Neuronal stem cell (in vitro differentiated cells): ENCODE measurements at regions not wholly inside any gene's neighbourhood (a gene's known extent, or its start where the extent isn't known, plus 50 kb on each side); places are given as distances from the start of the nearest gene placed in this dataset.

ENCODE experiments used
- DNase-seq: peaks from one replicate; pipeline ENCODE4 v3.0.0-alpha.2; 2013; ENCODE audit warnings: low spot score
- H2AFZ ChIP-seq: one replicate; pipeline ENCODE4 v1.6.1; 2013; ENCODE audit warnings: mild to moderate bottlenecking, low read length, inconsistent platforms
- H2AK5ac ChIP-seq: 2 replicates; pipeline ENCODE4 v1.6.1; 2013; ENCODE audit warnings: low read depth, mild to moderate bottlenecking, inconsistent platforms, low read length, moderate library complexity, mixed read lengths
- H2BK120ac ChIP-seq: 2 replicates; pipeline ENCODE4 v1.6.1; 2013; ENCODE audit warnings: low read depth, mild to moderate bottlenecking, inconsistent platforms, low read length, moderate library complexity, mixed read lengths
- H2BK12ac ChIP-seq: one replicate; pipeline ENCODE4 v1.6.1; 2013; ENCODE audit warnings: low read length, inconsistent platforms
- H2BK15ac ChIP-seq: 2 replicates; pipeline ENCODE4 v1.6.1; 2013; ENCODE audit warnings: mild to moderate bottlenecking, low read length, inconsistent platforms, mixed read lengths
- H2BK5ac ChIP-seq: one replicate; pipeline ENCODE4 v1.6.1; 2013; ENCODE audit warnings: inconsistent platforms, mild to moderate bottlenecking, low read length, moderate library complexity
- H3K14ac ChIP-seq: one replicate; pipeline ENCODE4 v1.6.1; 2013; ENCODE audit warnings: low read length, inconsistent platforms
- H3K18ac ChIP-seq: 2 replicates; pipeline ENCODE4 v1.6.1; 2013; ENCODE audit warnings: low read length, inconsistent platforms
- H3K23ac ChIP-seq: 2 replicates; pipeline ENCODE4 v1.6.1; 2013; ENCODE audit warnings: low read depth, mild to moderate bottlenecking, mixed read lengths, low read length, inconsistent platforms; ENCODE audit not compliant: poor library complexity
- H3K27ac ChIP-seq: replicated peaks from 3 replicates; pipeline ENCODE4 v1.5.1; 2013; ENCODE audit warnings: low read length, inconsistent platforms
- H3K27me3 ChIP-seq, 3 experiments: 2 replicates each; pipeline ENCODE4 v1.6.1; 2013; ENCODE audit warnings: low read length in 3 of 3, mild to moderate bottlenecking in 2 of 3, inconsistent platforms in 1 of 3, low read depth in 1 of 3, mixed read lengths in 1 of 3, moderate library complexity in 1 of 3; ENCODE audit not compliant: control insufficient read depth in 3 of 3, insufficient read depth in 3 of 3
- H3K36me3 ChIP-seq, 2 donors: replicated peaks in 1 of 2; 2 replicates each; pipeline ENCODE4 v1.6.1; 2013; ENCODE audit warnings: low read length in 2 of 2; ENCODE audit not compliant: control insufficient read depth in 2 of 2, insufficient read depth in 2 of 2
- H3K4ac ChIP-seq: 2 replicates; pipeline ENCODE4 v1.6.1; 2013; ENCODE audit warnings: inconsistent platforms, mild to moderate bottlenecking, low read length, moderate library complexity
- H3K4me1 ChIP-seq, 2 donors: 1 replicate in 1 of 2; 2 replicates in 1 of 2; pipeline ENCODE4 v1.6.1; 2013; ENCODE audit warnings: low read length in 2 of 2, low read depth in 1 of 2; ENCODE audit not compliant: control insufficient read depth in 2 of 2, insufficient read depth in 1 of 2
- H3K4me2 ChIP-seq: one replicate; pipeline ENCODE4 v1.6.1; 2013; ENCODE audit warnings: mild to moderate bottlenecking, low read length, inconsistent platforms; ENCODE audit not compliant: insufficient read depth, poor library complexity, severe bottlenecking
- H3K4me3 ChIP-seq, 2 donors: 2 replicates each; pipeline ENCODE4 v1.5.1; 2013; ENCODE audit warnings: low read length in 2 of 2, mild to moderate bottlenecking in 2 of 2, inconsistent platforms in 1 of 2, moderate library complexity in 1 of 2
- H3K79me1 ChIP-seq: one replicate; pipeline ENCODE4 v1.6.1; 2013; ENCODE audit warnings: low read depth, mild to moderate bottlenecking, inconsistent platforms, low read length, moderate library complexity
- H3K9ac ChIP-seq: one replicate; pipeline ENCODE4 v1.6.1; 2013; ENCODE audit warnings: mild to moderate bottlenecking, low read depth, low read length, inconsistent platforms; ENCODE audit not compliant: poor library complexity
- H3K9me3 ChIP-seq, 2 donors: replicated peaks in 1 of 2; 2 replicates each; pipeline versions ENCODE3 to v1.6.1; 2013; ENCODE audit warnings: low read length in 2 of 2, mild to moderate bottlenecking in 2 of 2, inconsistent platforms in 1 of 2, low read depth in 1 of 2, mixed read lengths in 1 of 2, moderate library complexity in 1 of 2; ENCODE audit not compliant: control insufficient read depth in 2 of 2, insufficient read depth in 1 of 2
- H4K8ac ChIP-seq: one replicate; pipeline ENCODE4 v1.6.1; 2013; ENCODE audit warnings: low read depth, mild to moderate bottlenecking, inconsistent platforms, low read length, moderate library complexity
- H4K91ac ChIP-seq: one replicate; pipeline ENCODE4 v1.6.1; 2013; ENCODE audit warnings: low read length, low read depth, mild to moderate bottlenecking, inconsistent platforms; ENCODE audit not compliant: poor library complexity
- WGBS, 2 donors: extraction: QIAGEN DNeasy Blood & Tissue Kit; methylation state at CpG; one replicate each; pipeline ENCODE4 v1.1.7; 2013; ENCODE audit warnings: missing lambda C conversion rate in 2 of 2, mixed read lengths in 1 of 2; ENCODE audit not compliant: insufficient read length in 2 of 2, insufficient replicate concordance in 1 of 2; ENCODE audit errors: extremely low coverage in 2 of 2; 5-methylcytosine and 5-hydroxymethylcytosine counted together

GRCh38 chr18:47585136-47585535, 333.7 kb upstream of the SKOR2 start:
- no peak overlapping the region for H3K23ac ChIP-seq
- H3K18ac ChIP-seq = no peak overlapping the region
- no peak overlapping the region for H2BK120ac ChIP-seq
- no peak overlapping the region for H3K4me3 ChIP-seq
- no peak overlapping the region for H3K9ac ChIP-seq
- no peak for DNase-seq
- no peaks in the 10 kb centered on the region for H3K27me3 ChIP-seq
- H3K4me2 ChIP-seq = no peak overlapping the region
- H3K36me3 ChIP-seq = no peaks in the 10 kb centered on the region
- H3K4me1 ChIP-seq = peaks cover 3% of the 10 kb centered on the region in 2 donors
- no peak overlapping the region for H4K8ac ChIP-seq
- H3K27ac ChIP-seq = no peak overlapping the region
- no peak overlapping the region for H3K4ac ChIP-seq
- no peak overlapping the region for H2BK5ac ChIP-seq
- no peak overlapping the region for H4K91ac ChIP-seq
- no peaks in the 10 kb centered on the region for H3K9me3 ChIP-seq
- no peaks in the 10 kb centered on the region for H3K79me1 ChIP-seq
- no CpG with 5 or more reads among the region's 5 CpGs for whole genome bisulfite sequencing, 2 donors
- no peak overlapping the region for H3K14ac ChIP-seq
- no peak overlapping the region for H2AFZ ChIP-seq
- H2BK12ac ChIP-seq = no peak overlapping the region
- no peak overlapping the region for H2BK15ac ChIP-seq
- no peak overlapping the region for H2AK5ac ChIP-seq

- no peak overlapping the region for H3K27ac ChIP-seq
- H2BK12ac ChIP-seq = no peak overlapping the region
- no peak overlapping the region for H2BK5ac ChIP-seq
- no peaks in the 10 kb centered on the region for H3K36me3 ChIP-seq
- no peaks in the 10 kb centered on the region for H3K27me3 ChIP-seq
- no peak overlapping the region for H2AK5ac ChIP-seq
- H3K4me1 ChIP-seq = peaks cover 3 to 8% of the 10 kb centered on the region in 2 donors
- H2AFZ ChIP-seq = no peak overlapping the region
- no peak overlapping the region for H4K91ac ChIP-seq
- DNase-seq = no peak
- H3K4me2 ChIP-seq = no peak overlapping the region
- H2BK15ac ChIP-seq = no peak overlapping the region
- no peak overlapping the region for H3K9ac ChIP-seq
- no peaks in the 10 kb centered on the region for H3K79me1 ChIP-seq
- H3K9me3 ChIP-seq = no peaks in the 10 kb centered on the region
- H3K4me3 ChIP-seq = no peak overlapping the region
- H3K14ac ChIP-seq = no peak overlapping the region
- no peak overlapping the region for H2BK120ac ChIP-seq
- no peak overlapping the region for H4K8ac ChIP-seq
- peak overlapping the region; percentile 32 for H3K18ac ChIP-seq
- H3K4ac ChIP-seq = no peak overlapping the region
- WGBS, 2 donors = no CpG with 5 or more reads among the region's 3 CpGs
- no peak overlapping the region for H3K23ac ChIP-seq
Measured at GRCh38 chr18:47582093-47582492, 330.6 kb upstream of the SKOR2 start.

DNA sequence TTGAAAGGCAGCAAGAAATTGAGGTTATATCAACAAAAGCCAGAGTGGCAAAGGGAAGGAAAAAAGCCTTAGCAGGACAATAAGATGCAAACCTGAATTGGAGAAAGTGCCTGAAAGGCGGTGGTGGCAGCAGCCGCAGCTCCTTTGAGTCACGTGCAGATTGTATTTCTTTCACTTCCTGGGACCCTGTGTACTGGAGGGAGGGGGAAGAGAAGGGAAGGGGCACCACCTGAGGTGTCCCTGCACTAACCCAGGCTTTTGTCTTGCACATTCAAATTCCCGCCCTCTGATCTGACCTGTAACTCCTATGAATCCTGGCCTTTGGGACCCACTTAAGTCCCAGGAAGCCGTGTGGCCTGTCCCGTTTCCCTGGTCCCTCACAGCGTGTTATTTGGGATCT, 326.1 kb upstream of the SKOR2 start:
- Histone ChIP-seq H3K79me1 (no peaks in the 10 kb centered on the region), H2AK5ac (no peak overlapping the region), H3K4me3 (no peak overlapping the region)

DNA sequence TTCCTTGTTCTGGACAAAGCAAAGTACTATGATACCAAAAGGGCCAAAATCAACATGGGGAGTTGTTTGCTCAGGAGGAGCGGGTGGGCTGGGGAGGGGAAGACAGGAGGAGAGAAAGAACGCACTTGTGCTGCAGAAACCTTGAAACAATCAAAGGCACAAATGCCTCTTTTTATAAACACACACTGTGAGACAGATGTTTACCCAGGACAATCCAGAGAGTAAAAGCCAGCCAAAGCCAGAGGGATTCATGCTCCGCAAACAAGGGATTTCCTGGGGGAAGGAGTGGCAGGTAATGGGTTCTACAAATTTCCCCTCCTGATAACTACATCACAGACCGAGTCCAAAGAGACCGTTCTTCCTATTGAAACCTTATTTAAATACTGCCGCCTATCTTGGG, 323.5 kb upstream of the SKOR2 start:
- no peak overlapping the region for H3K4me3 ChIP-seq
- no peak overlapping the region for H3K18ac ChIP-seq
- no peak overlapping the region for H3K27ac ChIP-seq
- no peak overlapping the region for H3K4me2 ChIP-seq
- peaks cover 0 to 8% of the 10 kb centered on the region in 2 donors for H3K4me1 ChIP-seq
- no peak overlapping the region for H3K9ac ChIP-seq
- no peaks in the 10 kb centered on the region for H3K36me3 ChIP-seq
- no peak overlapping the region for H4K8ac ChIP-seq
- no peak overlapping the region for H2AK5ac ChIP-seq
- no peak overlapping the region for H2BK15ac ChIP-seq
- no peak overlapping the region for H2BK120ac ChIP-seq
- H3K27me3 ChIP-seq = peaks cover 0 to 3% (median 0%) of the 10 kb centered on the region in 3 experiments
- no peaks in the 10 kb centered on the region for H3K79me1 ChIP-seq
- H3K9me3 ChIP-seq = no peaks in the 10 kb centered on the region
- H2BK12ac ChIP-seq = no peak overlapping the region
- no peak for DNase-seq
- no CpG with 5 or more reads among the region's 6 CpGs for WGBS, 2 donors
- H3K23ac ChIP-seq = no peak overlapping the region
- H2BK5ac ChIP-seq = no peak overlapping the region
- H3K14ac ChIP-seq = no peak overlapping the region
- no peak overlapping the region for H3K4ac ChIP-seq
- H2AFZ ChIP-seq = no peak overlapping the region
- H4K91ac ChIP-seq = no peak overlapping the region

More for the DNA sequence above, 326.1 kb upstream of the SKOR2 start:
- Histone ChIP-seq H2BK120ac (no peak overlapping the region), H3K27me3 (no peaks in the 10 kb centered on the region), H3K9ac (no peak overlapping the region), H2BK15ac (no peak overlapping the region), H4K91ac (no peak overlapping the region), H2BK5ac (no peak overlapping the region), H2BK12ac (no peak overlapping the region), H3K4me2 (no peak overlapping the region), H4K8ac (no peak overlapping the region), H3K18ac (no peak overlapping the region), H2AFZ (peak overlapping the region; percentile 65), H3K36me3 (no peaks in the 10 kb centered on the region), H3K27ac (no peak overlapping the region), H3K4ac (no peak overlapping the region), H3K4me1 (peaks cover 0 to 5% of the 10 kb centered on the region in 2 donors), H3K9me3 (no peaks in the 10 kb centered on the region), H3K23ac (no peak overlapping the region), H3K14ac (no peak overlapping the region)
- WGBS, 2 donors = no CpG with 5 or more reads among the region's 7 CpGs
- DNase-seq = no peak
